K562 (cell line): ENCODE measurements at regions not wholly inside any gene's neighbourhood (a gene's known extent, or its start where the extent isn't known, plus 50 kb on each side); places are given as distances from the start of the nearest gene placed in this dataset.

Source experiments
- ATAC-seq: fragments of 200-7000 bp; cut with Tn5 transposase; 3 replicates; pipeline ENCODE4 v1.9.1; 2020; ENCODE audit warnings: moderate library complexity
- BruUV-seq: library from RNA; stranded (reverse); fragments of 400-500 nt; replicated peaks from 2 replicates; lab custom pipeline; 2021; lab: Mats Ljungman, UMichigan
- CTCF ChIA-PET: fragments of 300-600 bp; formaldehyde crosslinking; extraction: SDS; loops from one replicate; lab custom pipeline; 2021; ENCODE audit warnings: low intra/inter-chr PET ratio; lab: Yijun Ruan, JAX
- POLR2A ChIA-PET: fragments of 300-600, 350-650 bp; sonication (Branson Sonifier 250); formaldehyde crosslinking; extraction: SDS; loops from one replicate; lab custom pipeline; 2021; ENCODE audit warnings: antibody characterized with exemption, inconsistent platforms; lab: Yijun Ruan, JAX
- DNase-seq, 4 experiments: peaks; one replicate each; pipeline versions ENCODE4 v3.0.0 to v3.0.0-alpha.2; 2011 to 2018; ENCODE audit warnings: low spot score in 3 of 4, mixed read lengths in 3 of 4; ENCODE audit errors: extremely low read depth in 1 of 4
- FAIRE-seq: peaks from 2 replicates; lab custom pipeline; 2011; peaks lifted over from hg19 to GRCh38; lab: Jason Lieb, UNC
- H2AFZ ChIP-seq: 2 replicates; pipeline ENCODE4 v1.6.0; 2011; ENCODE audit warnings: low read depth, low read length, control low read depth, inconsistent platforms
- H3K27ac ChIP-seq: fragments of 200-600 bp; 3 replicates; pipeline ENCODE4 v1.8.0; 2011; ENCODE audit warnings: low read depth, mild to moderate bottlenecking, control low read depth, inconsistent platforms, low read length, moderate library complexity, mixed read lengths; ENCODE audit errors: extremely low read depth
- H3K27me3 ChIP-seq, 2 experiments: fragments of 300-600 bp in 1 of 2; 2 replicates in 1 of 2; 3 replicates in 1 of 2; pipeline versions ENCODE4 v1.6.0 to v1.8.0; 2011; ENCODE audit warnings: inconsistent platforms in 2 of 2, low read length in 2 of 2, mild to moderate bottlenecking in 1 of 2, mixed read lengths in 1 of 2, moderate library complexity in 1 of 2; ENCODE audit not compliant: control insufficient read depth in 2 of 2, insufficient read depth in 2 of 2
- H3K36me3 ChIP-seq: fragments of 300-600 bp; 3 replicates; pipeline ENCODE4 v1.8.0; 2011; ENCODE audit warnings: mild to moderate bottlenecking, low read length, inconsistent platforms; ENCODE audit not compliant: control insufficient read depth, insufficient read depth
- H3K4me1 ChIP-seq, 2 experiments: fragments of 200-600 bp in 1 of 2; replicated peaks in 1 of 2; 2 replicates in 1 of 2; 3 replicates in 1 of 2; pipeline versions ENCODE4 v1.5.1 to v1.8.0; 2011; ENCODE audit warnings: inconsistent platforms in 2 of 2, low read length in 2 of 2, mild to moderate bottlenecking in 1 of 2, mixed read lengths in 1 of 2, moderate library complexity in 1 of 2; ENCODE audit not compliant: control insufficient read depth in 2 of 2, insufficient read depth in 2 of 2
- H3K4me2 ChIP-seq: 2 replicates; pipeline ENCODE4 v1.6.1; 2011; ENCODE audit warnings: low read length, control low read depth, inconsistent platforms, mixed read lengths; ENCODE audit not compliant: insufficient read depth
- H3K4me3 ChIP-seq: fragments of 200-600 bp; sonication (generic), shearing (Covaris generic); 2 replicates; pipeline ENCODE4 v1.5.1; 2016; ENCODE audit warnings: control low read depth, inconsistent platforms
- H3K79me2 ChIP-seq: fragments of 200-600 bp; 3 replicates; pipeline ENCODE4 v1.8.0; 2011; ENCODE audit warnings: low read length, inconsistent platforms; ENCODE audit not compliant: control insufficient read depth, insufficient read depth
- H3K9ac ChIP-seq, 2 experiments: 2 replicates each; pipeline versions ENCODE4 v1.6.0 to v1.6.1; 2011; ENCODE audit warnings: low read depth in 2 of 2, low read length in 2 of 2, control low read depth in 1 of 2, inconsistent platforms in 1 of 2, mild to moderate bottlenecking in 1 of 2, mixed read lengths in 1 of 2; ENCODE audit not compliant: insufficient read depth in 1 of 2
- H3K9me1 ChIP-seq: one replicate; pipeline ENCODE4 v1.6.0; 2011; ENCODE audit warnings: inconsistent platforms, mild to moderate bottlenecking, low read length, moderate library complexity; ENCODE audit not compliant: control insufficient read depth, insufficient read depth
- H3K9me3 ChIP-seq: replicated peaks from 2 replicates; pipeline ENCODE4 v1.5.1; 2011; ENCODE audit warnings: low read depth, low read length, inconsistent platforms; ENCODE audit not compliant: control insufficient read depth, insufficient read depth
- H4K20me1 ChIP-seq: replicated peaks from 2 replicates; pipeline ENCODE4 v1.6.1; 2011; ENCODE audit warnings: low read length, inconsistent platforms, mixed read lengths; ENCODE audit not compliant: control insufficient read depth, insufficient read depth
- FOXM1 ChIP-seq, 2 experiments: fragments of 450-650 bp in 1 of 2; sonication (generic) in 1 of 2; formaldehyde crosslinking in 1 of 2; IDR thresholded peaks; 2 replicates each; pipeline versions ENCODE4 v1.6.1 to v1.9.0; 2017 to 2022; ENCODE audit warnings: low read depth in 2 of 2, mild to moderate bottlenecking in 2 of 2, missing genetic modification reagents in 1 of 2, moderate library complexity in 1 of 2
- GTF3C2 ChIP-seq: IDR thresholded peaks from 3 replicates; pipeline ENCODE4 v1.6.1; 2011; ENCODE audit warnings: borderline replicate concordance, mild to moderate bottlenecking, moderate library complexity; ENCODE audit not compliant: insufficient read length; ENCODE audit errors: extremely low read depth
- STAT5B ChIP-seq: fragments of 250-450 bp; sonication (Bioruptor Pico); IDR thresholded peaks from 2 replicates; pipeline ENCODE4 v1.8.0; 2021; ENCODE audit warnings: mild to moderate bottlenecking, inconsistent platforms
- TARDBP ChIP-seq: fragments of 450-650 bp; IDR thresholded peaks from 2 replicates; pipeline ENCODE4 v1.6.1; 2016
- WHSC1 ChIP-seq: IDR thresholded peaks from one replicate; pipeline ENCODE4 v1.6.1; 2012; ENCODE audit warnings: low read length, control low read depth, inconsistent platforms
- ZSCAN29 ChIP-seq: fragments of 450-650 bp; IDR thresholded peaks from 2 replicates; pipeline ENCODE4 v1.6.1; 2017
- WGBS: fragments of 100-300 bp; shearing (Covaris generic); methylation state at CpG from one replicate; pipeline ENCODE4 v1.1.6; 2016; ENCODE audit warnings: low coverage, mixed read lengths; ENCODE audit not compliant: insufficient coverage; ENCODE audit errors: missing lambda C conversion rate; 5-methylcytosine and 5-hydroxymethylcytosine counted together
- in situ Hi-C: fragments of 300-500 bp; cut with MboI; formaldehyde crosslinking; loops from 4 replicates; pipeline ENCODE4 v1.15.0; 2018; ENCODE audit warnings: inconsistent platforms, mixed read lengths
- intact Hi-C: fragments of 100-400 bp; cut with micrococcal nuclease; formaldehyde crosslinking; loops from 2 replicates; pipeline ENCODE4 v1.14.2; 2022
- TF ChIP-seq, protein P1 (sequence below), 2 experiments: fragments of 150-350 bp in 1 of 2; IDR thresholded peaks; 2 replicates each; pipeline ENCODE4 v1.6.1; 2012 to 2016; ENCODE audit warnings: low read depth in 2 of 2, low read length in 2 of 2, mild to moderate bottlenecking in 1 of 2, moderate library complexity in 1 of 2

GRCh38 chr20:10876558-10876957 is 202.8 kb upstream of the JAG1 start:
- no peaks in the 10 kb centered on the region for H3K9me1 ChIP-seq
- no peaks in the 10 kb centered on the region for H3K79me2 ChIP-seq
- H3K4me3 ChIP-seq: no peak overlapping the region
- ChIA-PET POLR2A (no interaction called here), CTCF (no interaction called here)
- ATAC-seq (no peak), FAIRE-seq (no peak), DNase-seq (no peak)
- H3K9ac ChIP-seq: no peak overlapping the region
- no peak overlapping the region for H3K27ac ChIP-seq
- H3K9me3 ChIP-seq: no peaks in the 10 kb centered on the region
- in situ Hi-C loops: no loop called here
- no peaks in the 10 kb centered on the region for H3K36me3 ChIP-seq
- no peak overlapping the region for H3K4me2 ChIP-seq
- no peaks in the 10 kb centered on the region for H4K20me1 ChIP-seq
- BruUV-seq: no TSS peak
- intact Hi-C loops: no loop called here
- H2AFZ ChIP-seq: no peak overlapping the region
- H3K27me3 ChIP-seq: no peaks in the 10 kb centered on the region
- TF ChIP-seq WHSC1: no peak
- no peak for TF ChIP-seq STAT5B (CRISPR knock-in tag)
- no peak for TF ChIP-seq GTF3C2
- TF ChIP-seq TARDBP: no peak
- TF ChIP-seq, protein P1, sequence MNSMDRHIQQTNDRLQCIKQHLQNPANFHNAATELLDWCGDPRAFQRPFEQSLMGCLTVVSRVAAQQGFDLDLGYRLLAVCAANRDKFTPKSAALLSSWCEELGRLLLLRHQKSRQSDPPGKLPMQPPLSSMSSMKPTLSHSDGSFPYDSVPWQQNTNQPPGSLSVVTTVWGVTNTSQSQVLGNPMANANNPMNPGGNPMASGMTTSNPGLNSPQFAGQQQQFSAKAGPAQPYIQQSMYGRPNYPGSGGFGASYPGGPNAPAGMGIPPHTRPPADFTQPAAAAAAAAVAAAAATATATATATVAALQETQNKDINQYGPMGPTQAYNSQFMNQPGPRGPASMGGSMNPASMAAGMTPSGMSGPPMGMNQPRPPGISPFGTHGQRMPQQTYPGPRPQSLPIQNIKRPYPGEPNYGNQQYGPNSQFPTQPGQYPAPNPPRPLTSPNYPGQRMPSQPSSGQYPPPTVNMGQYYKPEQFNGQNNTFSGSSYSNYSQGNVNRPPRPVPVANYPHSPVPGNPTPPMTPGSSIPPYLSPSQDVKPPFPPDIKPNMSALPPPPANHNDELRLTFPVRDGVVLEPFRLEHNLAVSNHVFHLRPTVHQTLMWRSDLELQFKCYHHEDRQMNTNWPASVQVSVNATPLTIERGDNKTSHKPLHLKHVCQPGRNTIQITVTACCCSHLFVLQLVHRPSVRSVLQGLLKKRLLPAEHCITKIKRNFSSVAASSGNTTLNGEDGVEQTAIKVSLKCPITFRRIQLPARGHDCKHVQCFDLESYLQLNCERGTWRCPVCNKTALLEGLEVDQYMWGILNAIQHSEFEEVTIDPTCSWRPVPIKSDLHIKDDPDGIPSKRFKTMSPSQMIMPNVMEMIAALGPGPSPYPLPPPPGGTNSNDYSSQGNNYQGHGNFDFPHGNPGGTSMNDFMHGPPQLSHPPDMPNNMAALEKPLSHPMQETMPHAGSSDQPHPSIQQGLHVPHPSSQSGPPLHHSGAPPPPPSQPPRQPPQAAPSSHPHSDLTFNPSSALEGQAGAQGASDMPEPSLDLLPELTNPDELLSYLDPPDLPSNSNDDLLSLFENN (IDR thresholded peaks at IDR 0.05; ENCODE audit: low read depth in 2 of 2, low read length in 2 of 2): no peak
- no peak for TF ChIP-seq FOXM1 (IDR thresholded peaks at IDR 0.05; ENCODE audit: low read depth)
- no peak for TF ChIP-seq FOXM1 (CRISPR knock-in tag; IDR thresholded peaks at IDR 0.05; ENCODE audit: low read depth)
- no peak for TF ChIP-seq ZSCAN29
- 0% methylated on average over 1 of the region's 1 CpG for WGBS
- no peaks in the 10 kb centered on the region for H3K4me1 ChIP-seq
